GM12878 (cell line): ENCODE measurements at regions not wholly inside any gene's neighbourhood (a gene's known extent, or its start where the extent isn't known, plus 50 kb on each side); places are given as distances from the start of the nearest gene placed in this dataset.

Experiments
- ATAC-seq: fragments of 200-7000 bp; cut with Tn5 transposase; 3 replicates; pipeline ENCODE4 v1.9.1; 2020; ENCODE audit warnings: mild to moderate bottlenecking, moderate library complexity
- BruUV-seq: library from RNA; stranded (reverse); fragments of 400-500 nt; replicated peaks from 2 replicates; lab custom pipeline; 2021; lab: Mats Ljungman, UMichigan
- CTCF ChIA-PET: fragments of 300-600 bp; sonication (Branson Sonifier 250); formaldehyde crosslinking; extraction: SDS; loops from one replicate; lab custom pipeline; 2021; ENCODE audit warnings: inconsistent platforms; lab: Yijun Ruan, JAX
- POLR2A ChIA-PET: fragments of 350-600 bp; formaldehyde crosslinking; extraction: SDS; loops from one replicate; lab custom pipeline; 2021; ENCODE audit warnings: inconsistent platforms; lab: Charles Lee
- RAD21 ChIA-PET: fragments of 300-600 bp; sonication (Branson Sonifier 250); formaldehyde crosslinking; loops from one replicate; lab custom pipeline; 2023; ENCODE audit warnings: antibody characterized with exemption; ENCODE audit not compliant: unreplicated experiment; lab: Charles Lee
- SMC1A ChIA-PET: fragments of 300-600 bp; sonication (Branson Sonifier 250); formaldehyde crosslinking; loops from one replicate; lab custom pipeline; 2023; ENCODE audit not compliant: unreplicated experiment, uncharacterized antibody; lab: Charles Lee
- DNase-seq: peaks from one replicate; pipeline ENCODE4 v3.0.0-alpha.2; 2011; ENCODE audit warnings: low read depth, low spot score
- FAIRE-seq: peaks from 3 replicates; lab custom pipeline; 2011; peaks lifted over from hg19 to GRCh38; lab: Jason Lieb, UNC
- H2AFZ ChIP-seq: 2 replicates; pipeline ENCODE4 v1.6.0; 2011; ENCODE audit warnings: low read depth, low read length, control low read depth; ENCODE audit not compliant: control insufficient read depth
- H3K27ac ChIP-seq: 2 replicates; pipeline ENCODE4 v1.5.1; 2011; ENCODE audit warnings: control low read depth; ENCODE audit not compliant: control insufficient read depth, insufficient read depth
- H3K27me3 ChIP-seq, 2 experiments: replicated peaks in 1 of 2; 2 replicates each; pipeline versions ENCODE4 v1.6.0 to v1.6.1; 2011; ENCODE audit warnings: low read length in 1 of 2; ENCODE audit not compliant: control insufficient read depth in 2 of 2, insufficient read depth in 2 of 2
- H3K36me3 ChIP-seq, 2 experiments: 2 replicates each; pipeline ENCODE4 v1.5.1; 2011; ENCODE audit warnings: low read length in 1 of 2; ENCODE audit not compliant: control insufficient read depth in 2 of 2, insufficient read depth in 2 of 2
- H3K4me1 ChIP-seq: 2 replicates; pipeline ENCODE4 v1.6.1; 2011; ENCODE audit warnings: mild to moderate bottlenecking, low read length, moderate library complexity, mixed read lengths; ENCODE audit not compliant: control insufficient read depth, insufficient read depth
- H3K4me2 ChIP-seq: 2 replicates; pipeline ENCODE4 v1.6.0; 2011; ENCODE audit warnings: control low read depth; ENCODE audit not compliant: control insufficient read depth, insufficient read depth
- H3K4me3 ChIP-seq: fragments of 200-600 bp; sonication (generic); 2 replicates; pipeline ENCODE4 v1.5.1; 2016
- H3K79me2 ChIP-seq: 2 replicates; pipeline ENCODE4 v1.6.0; 2011; ENCODE audit warnings: low read length; ENCODE audit not compliant: control insufficient read depth, insufficient read depth
- H3K9ac ChIP-seq: 2 replicates; pipeline ENCODE4 v1.8.0; 2011; ENCODE audit warnings: low read length, control low read depth, mixed read lengths; ENCODE audit not compliant: control insufficient read depth, insufficient read depth
- H3K9me3 ChIP-seq: replicated peaks from 3 replicates; pipeline ENCODE4 v1.5.1; 2011; ENCODE audit warnings: mild to moderate bottlenecking, low read length; ENCODE audit not compliant: control insufficient read depth, insufficient read depth
- H4K20me1 ChIP-seq: 2 replicates; pipeline ENCODE4 v1.6.0; 2011; ENCODE audit not compliant: control insufficient read depth, insufficient read depth
- HSF1 ChIP-seq: fragments of 150-350 bp; IDR thresholded peaks from 2 replicates; pipeline ENCODE4 v1.6.1; 2014; ENCODE audit warnings: mild to moderate bottlenecking, low read depth, low read length
- IRF4 ChIP-seq: IDR thresholded peaks from 2 replicates; pipeline ENCODE4 v1.6.1; 2011; ENCODE audit warnings: low read depth, low read length
- SPI1 ChIP-seq: IDR thresholded peaks from 2 replicates; pipeline ENCODE4 v1.6.1; 2011; ENCODE audit warnings: low read depth, mild to moderate bottlenecking, low read length, moderate library complexity, borderline replicate concordance; ENCODE audit not compliant: insufficient read depth
- TCF12 ChIP-seq: IDR thresholded peaks from 2 replicates; pipeline ENCODE4 v1.6.1; 2011; ENCODE audit warnings: low read depth, mild to moderate bottlenecking, low read length
- WGBS: methylation state at CpG from one replicate; pipeline ENCODE4 v1.1.6; 2016; ENCODE audit warnings: low lambda C conversion rate; ENCODE audit not compliant: insufficient replicate concordance, insufficient coverage; ENCODE audit errors: missing lambda C conversion rate; 5-methylcytosine and 5-hydroxymethylcytosine counted together
- in situ Hi-C: fragments of 300-500 bp; cut with MboI; formaldehyde crosslinking; loops from 9 replicates; pipeline ENCODE4 v1.14.3; 2018; ENCODE audit warnings: mixed read lengths
- intact Hi-C: fragments of 100-400 bp; cut with micrococcal nuclease; formaldehyde crosslinking; loops from one replicate; pipeline ENCODE4 v1.14.2; 2022; ENCODE audit not compliant: unreplicated experiment
- TF ChIP-seq, protein P1 (sequence below): IDR thresholded peaks from 2 replicates; pipeline ENCODE4 v1.6.1; 2011; ENCODE audit warnings: low read depth, low read length, improper control_type of control experiment, borderline replicate concordance
- TF ChIP-seq, protein P2 (sequence below): IDR thresholded peaks from 2 replicates; pipeline ENCODE4 v1.6.1; 2011; ENCODE audit warnings: low read depth, mild to moderate bottlenecking, low read length, moderate library complexity, borderline replicate concordance; ENCODE audit errors: extremely low read depth

GRCh38 chr15:39432026-39432425 lies 148.9 kb upstream of the THBS1 start:
- ChIA-PET POLR2A (no interaction called here), RAD21 (no interaction called here), SMC1A (no interaction called here), CTCF (no interaction called here)
- no peak for TF ChIP-seq SPI1
- TF ChIP-seq, protein P1, sequence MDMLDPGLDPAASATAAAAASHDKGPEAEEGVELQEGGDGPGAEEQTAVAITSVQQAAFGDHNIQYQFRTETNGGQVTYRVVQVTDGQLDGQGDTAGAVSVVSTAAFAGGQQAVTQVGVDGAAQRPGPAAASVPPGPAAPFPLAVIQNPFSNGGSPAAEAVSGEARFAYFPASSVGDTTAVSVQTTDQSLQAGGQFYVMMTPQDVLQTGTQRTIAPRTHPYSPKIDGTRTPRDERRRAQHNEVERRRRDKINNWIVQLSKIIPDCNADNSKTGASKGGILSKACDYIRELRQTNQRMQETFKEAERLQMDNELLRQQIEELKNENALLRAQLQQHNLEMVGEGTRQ: no peak
- TF ChIP-seq TCF12: no peak
- no peak for TF ChIP-seq HSF1
- TF ChIP-seq, protein P2, sequence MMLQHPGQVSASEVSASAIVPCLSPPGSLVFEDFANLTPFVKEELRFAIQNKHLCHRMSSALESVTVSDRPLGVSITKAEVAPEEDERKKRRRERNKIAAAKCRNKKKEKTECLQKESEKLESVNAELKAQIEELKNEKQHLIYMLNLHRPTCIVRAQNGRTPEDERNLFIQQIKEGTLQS: no peak
- no peak for TF ChIP-seq IRF4
- H3K36me3 ChIP-seq: no peaks in the 10 kb centered on the region
- H3K27ac ChIP-seq: no peak overlapping the region
- in situ Hi-C loops (no loop called here), intact Hi-C loops (no loop called here)
- 0% methylated on average over 1 of the region's 1 CpG for WGBS
- H3K4me2 ChIP-seq: no peak overlapping the region
- no peaks in the 10 kb centered on the region; the same call in 2 of the 3 replicates for H3K9me3 ChIP-seq
- no TSS peak for BruUV-seq
- DNase-seq (no peak), ATAC-seq (no peak), FAIRE-seq (no peak)
- no peak overlapping the region for H3K4me3 ChIP-seq
- peaks cover 19% of the 10 kb centered on the region for H3K4me1 ChIP-seq
- H3K27me3 ChIP-seq: no peaks in the 10 kb centered on the region
- no peaks in the 10 kb centered on the region for H3K79me2 ChIP-seq
- H4K20me1 ChIP-seq: no peaks in the 10 kb centered on the region
- no peak overlapping the region for H3K9ac ChIP-seq
- no peak overlapping the region for H2AFZ ChIP-seq
